Activated CD4-positive, alpha-beta T cell treated with anti-CD3 and anti-CD28 coated beads, Interleukin-2, amount 50 U/mL, for 4 hours (primary cell): ENCODE measurements at regions not wholly inside any gene's neighbourhood (a gene's known extent, or its start where the extent isn't known, plus 50 kb on each side); places are given as distances from the start of the nearest gene placed in this dataset.
"Not testable (repeated sequence)": the region's sequence is repeated elsewhere in the genome, so short reads cannot be mapped to it uniquely, and the experiment has no call there.

Experiments used
- DNase-seq, 2 experiments: peaks; one replicate each; pipeline ENCODE4 v3.0.0-alpha.2; 2020

GRCh38 chr6:15001326-15001910 lies 244.5 kb upstream of the JARID2 start:
- no peak for DNase-seq

- no peak for DNase-seq
Observed at GRCh38 chr6:15008269-15008668, 237.6 kb upstream of the JARID2 start.

- no peak for DNase-seq
Observed at GRCh38 chr6:15014958-15015357, 230.9 kb upstream of the JARID2 start.

- DNase-seq, result no peak
Observed at GRCh38 chr6:15016813-15017212, 229.1 kb upstream of the JARID2 start.

GRCh38 chr6:15017261-15017660 lies 228.6 kb upstream of the JARID2 start:
- no peak for DNase-seq

- no peak for DNase-seq
Observed at GRCh38 chr6:15017803-15018202, 228.1 kb upstream of the JARID2 start.

GRCh38 chr6:15020119-15020770 lies 225.6 kb upstream of the JARID2 start:
- DNase-seq, result no peak

- DNase-seq, result no peak
Observed at GRCh38 chr6:15021074-15021473, 224.8 kb upstream of the JARID2 start.

GRCh38 chr6:15023018-15023417 lies 222.9 kb upstream of the JARID2 start:
- DNase-seq, result not testable (repeated sequence)

GRCh38 chr6:15023448-15023847 lies 222.4 kb upstream of the JARID2 start:
- DNase-seq, result peak; percentile 16 to 17

GRCh38 chr6:15025446-15025845 lies 220.4 kb upstream of the JARID2 start:
- DNase-seq, result no peak

GRCh38 chr6:15026832-15027231 lies 219.0 kb upstream of the JARID2 start:
- DNase-seq, result no peak

GRCh38 chr6:15027472-15027871 lies 218.4 kb upstream of the JARID2 start:
- no peak for DNase-seq

GRCh38 chr6:15032015-15032414 lies 213.9 kb upstream of the JARID2 start:
- DNase-seq, result no peak

GRCh38 chr6:15033850-15034203 lies 212.0 kb upstream of the JARID2 start:
- DNase-seq, result no peak

- DNase-seq, result no peak
Observed at GRCh38 chr6:15036690-15037245, 209.1 kb upstream of the JARID2 start.

GRCh38 chr6:15037253-15037652 lies 208.6 kb upstream of the JARID2 start:
- no peak for DNase-seq

- DNase-seq, result no peak
Observed at GRCh38 chr6:15038013-15038791, 207.7 kb upstream of the JARID2 start.

- no peak for DNase-seq
Observed at GRCh38 chr6:15039136-15039535, 206.7 kb upstream of the JARID2 start.

- DNase-seq, result no peak
Observed at GRCh38 chr6:15042938-15043337, 202.9 kb upstream of the JARID2 start.

- no peak for DNase-seq
Observed at GRCh38 chr6:15044146-15044882, 201.6 kb upstream of the JARID2 start.

- DNase-seq, result no peak
Observed at GRCh38 chr6:15044948-15045347, 200.9 kb upstream of the JARID2 start.

GRCh38 chr6:15046751-15047150 lies 199.1 kb upstream of the JARID2 start:
- no peak for DNase-seq
